ENCODE measurements at regions not wholly inside any gene's neighbourhood (a gene's known extent, or its start where the extent isn't known, plus 50 kb on each side); places are given as distances from the start of the nearest gene placed in this dataset.
A peak's percentile ranks its signal among the peaks of the same experiment; 100 is the strongest.

- no peak overlapping the region for H3K27ac ChIP-seq (ENCODE audit: low read depth in 2 of 2, low read length in 2 of 2)
- no peaks in the 10 kb centered on the region for H3K9me3 ChIP-seq (ENCODE audit: control insufficient read depth in 2 of 3, insufficient read depth in 1 of 3, low read length in 3 of 3)
- no peak for TF ChIP-seq CTCF (IDR thresholded peaks at IDR 0.05; ENCODE audit: borderline replicate concordance, extremely low read depth, insufficient read depth)
- FAIRE-seq (no peak), DNase-seq (no peak)
- no peaks in the 10 kb centered on the region for H3K27me3 ChIP-seq (ENCODE audit: control insufficient read depth, insufficient read depth, low read length)
- H3K36me3 ChIP-seq (ENCODE audit: control insufficient read depth in 2 of 3, insufficient read depth in 3 of 3, low read length in 3 of 3): no peaks in the 10 kb centered on the region
- intact Hi-C loops (cut with DNase I): no loop called here
- H3K4me1 ChIP-seq (ENCODE audit: control insufficient read depth in 2 of 3, insufficient read depth in 2 of 3, low read depth in 1 of 3, low read length in 3 of 3): no peaks in the 10 kb centered on the region
- H3K9ac ChIP-seq (ENCODE audit: low read length in 3 of 3): no peak overlapping the region
- H3K4me3 ChIP-seq (ENCODE audit: low read length in 3 of 3): no peak overlapping the region
These were observed 186.8 kb downstream of the ASCL1 start for GRCh38 chr12:103144278-103144677.

DNA sequence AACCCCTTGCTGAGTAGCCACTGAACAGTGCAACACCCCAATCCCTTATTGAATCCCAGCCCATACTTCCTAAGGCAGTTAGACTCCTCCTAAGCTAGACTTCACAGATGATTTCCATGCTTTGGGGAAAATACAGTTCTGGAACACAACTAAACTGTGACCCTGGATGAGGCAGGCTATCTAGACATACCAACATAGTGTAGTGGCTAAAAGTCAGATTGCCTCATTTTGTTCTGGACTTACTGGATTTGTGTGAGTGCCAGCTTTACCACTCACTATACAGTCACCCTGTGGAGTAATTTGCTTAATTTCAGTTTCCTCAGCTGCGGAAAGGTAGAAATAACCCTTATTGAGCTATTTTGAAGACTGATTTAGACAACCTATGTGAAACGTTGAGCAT is 203.1 kb downstream of the ASCL1 start:
- H3K27me3 ChIP-seq (ENCODE audit: control insufficient read depth, insufficient read depth, low read length): no peaks in the 10 kb centered on the region
- H3K9me3 ChIP-seq (ENCODE audit: control insufficient read depth in 2 of 3, insufficient read depth in 1 of 3, low read length in 3 of 3): no peaks in the 10 kb centered on the region
- peak overlapping the region in 1 of 3 donors; percentile 20 for H3K4me3 ChIP-seq (ENCODE audit: low read length in 3 of 3)
- no peak overlapping the region for H3K27ac ChIP-seq (ENCODE audit: low read depth in 2 of 2, low read length in 2 of 2)
- intact Hi-C loops (cut with DNase I): no loop called here
- DNase-seq (no peak), FAIRE-seq (no peak)
- TF ChIP-seq CTCF (IDR thresholded peaks at IDR 0.05; ENCODE audit: borderline replicate concordance, extremely low read depth, insufficient read depth): no peak
- no peaks in the 10 kb centered on the region for H3K4me1 ChIP-seq (ENCODE audit: control insufficient read depth in 2 of 3, insufficient read depth in 2 of 3, low read depth in 1 of 3, low read length in 3 of 3)
- no peak overlapping the region for H3K9ac ChIP-seq (ENCODE audit: low read length in 3 of 3)
- no peaks in the 10 kb centered on the region for H3K36me3 ChIP-seq (ENCODE audit: control insufficient read depth in 2 of 3, insufficient read depth in 3 of 3, low read length in 3 of 3)

DNA sequence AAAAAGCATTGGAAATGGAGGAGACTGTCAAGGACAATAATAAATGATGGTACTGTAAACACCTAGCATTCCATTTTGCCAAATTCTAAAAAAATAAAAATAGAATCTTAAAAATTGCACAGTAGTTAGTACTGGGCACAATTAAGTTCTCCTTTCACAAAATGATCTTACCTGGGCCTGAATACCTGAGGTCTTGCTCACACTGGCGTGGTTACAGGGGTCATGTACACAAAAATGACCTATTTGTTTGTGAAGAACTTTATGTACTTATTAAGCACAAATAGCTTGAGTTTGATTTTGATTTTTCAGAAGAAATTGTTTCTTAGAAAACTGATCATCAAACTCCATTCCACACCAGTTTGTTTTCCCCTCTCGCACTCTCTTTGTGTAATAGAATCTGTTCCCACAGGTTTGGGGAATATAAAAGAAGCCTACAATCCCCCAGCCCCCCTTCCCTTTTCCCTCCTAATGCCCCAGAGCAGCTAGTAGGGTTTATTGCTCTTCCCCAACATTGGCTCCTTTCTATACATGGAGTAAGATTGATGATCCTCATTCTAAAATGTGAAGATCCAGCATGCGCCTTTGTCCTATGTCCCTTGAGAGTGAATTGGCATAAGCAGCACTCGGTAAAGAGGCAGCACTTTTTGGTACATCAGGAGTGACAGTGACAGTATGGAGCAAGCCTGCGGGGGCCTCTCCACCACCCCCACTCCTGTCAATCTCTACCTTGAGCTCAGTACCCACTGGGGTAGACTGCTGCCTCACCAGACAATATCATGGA is 204.3 kb downstream of the ASCL1 start:
- TF ChIP-seq CTCF (IDR thresholded peaks at IDR 0.05; ENCODE audit: borderline replicate concordance, extremely low read depth, insufficient read depth): no peak
- no peak for DNase-seq
- no peaks in the 10 kb centered on the region for H3K9me3 ChIP-seq (ENCODE audit: control insufficient read depth in 2 of 3, insufficient read depth in 1 of 3, low read length in 3 of 3)

More for the DNA sequence above, 204.3 kb downstream of the ASCL1 start:
- no peaks in the 10 kb centered on the region for H3K4me1 ChIP-seq (ENCODE audit: control insufficient read depth in 2 of 3, insufficient read depth in 2 of 3, low read depth in 1 of 3, low read length in 3 of 3)
- intact Hi-C loops (cut with DNase I): no loop called here
- no peaks in the 10 kb centered on the region for H3K36me3 ChIP-seq (ENCODE audit: control insufficient read depth in 2 of 3, insufficient read depth in 3 of 3, low read length in 3 of 3)
- H3K27ac ChIP-seq (ENCODE audit: low read depth in 2 of 2, low read length in 2 of 2): no peak overlapping the region
- no peaks in the 10 kb centered on the region for H3K27me3 ChIP-seq (ENCODE audit: control insufficient read depth, insufficient read depth, low read length)
- no peak overlapping the region for H3K9ac ChIP-seq (ENCODE audit: low read length in 3 of 3)
- H3K4me3 ChIP-seq (ENCODE audit: low read length in 3 of 3): no peak overlapping the region
- no peak for FAIRE-seq
